GM21529 (cell line): ENCODE measurements at regions not wholly inside any gene's neighbourhood (a gene's known extent, or its start where the extent isn't known, plus 50 kb on each side); places are given as distances from the start of the nearest gene placed in this dataset.
"Not testable (repeated sequence)": the region's sequence is repeated elsewhere in the genome, so short reads cannot be mapped to it uniquely, and the experiment has no call there.

ENCODE experiments used
- ATAC-seq: cut with Tn5 transposase; IDR thresholded peaks from one replicate; pipeline ENCODE4 v1.9.1; 2021; ENCODE audit not compliant: unreplicated experiment

DNA sequence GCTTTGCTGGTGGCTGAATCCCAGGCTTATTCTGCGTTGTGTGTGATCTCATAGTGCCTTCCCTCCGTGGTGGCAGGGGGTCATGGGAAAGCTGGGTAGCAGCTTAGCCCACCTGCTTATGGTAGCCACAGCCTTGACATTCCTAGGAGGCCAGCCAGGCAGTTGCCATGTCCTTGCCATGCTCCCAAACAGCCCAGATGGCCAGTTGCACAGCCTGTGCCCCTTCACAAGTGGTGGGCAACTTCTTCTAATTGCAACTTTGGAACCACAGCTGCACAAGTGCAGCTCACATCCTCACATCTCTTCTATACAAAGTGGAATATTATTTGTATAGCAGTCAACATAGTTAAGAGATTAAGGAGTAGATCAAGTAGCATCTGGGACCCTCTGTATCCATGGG lies 136.6 kb upstream of the PELI1 start:
- ATAC-seq = not testable (repeated sequence)

DNA sequence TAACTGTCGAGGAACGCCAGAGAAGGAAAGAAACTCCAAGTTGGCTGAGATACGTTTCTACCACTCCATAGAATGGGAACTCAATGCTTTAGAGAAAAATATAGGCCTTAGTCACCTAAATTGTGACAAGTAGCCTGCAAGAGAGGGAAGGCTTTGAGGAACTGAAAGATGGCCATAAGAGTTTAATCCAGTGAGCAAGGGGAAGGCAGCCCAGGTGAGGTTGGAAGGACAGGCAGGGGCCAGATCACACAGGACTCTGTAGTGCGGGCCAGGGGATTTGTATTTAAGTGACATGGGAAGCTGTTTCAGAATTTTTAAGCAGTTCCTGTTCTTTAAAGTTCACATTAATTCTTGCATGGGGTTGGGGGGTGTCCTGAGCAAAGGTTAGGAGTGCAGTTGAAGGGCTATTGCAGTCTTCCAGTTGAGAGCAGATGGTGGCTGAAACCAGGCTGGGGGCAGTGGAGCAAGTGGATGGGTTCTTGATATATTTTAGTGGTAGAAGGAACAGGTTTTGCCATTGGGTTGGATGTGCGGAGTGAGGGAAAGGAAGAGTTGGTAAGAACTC lies 138.9 kb upstream of the PELI1 start:
- ATAC-seq = peak; percentile 11

DNA sequence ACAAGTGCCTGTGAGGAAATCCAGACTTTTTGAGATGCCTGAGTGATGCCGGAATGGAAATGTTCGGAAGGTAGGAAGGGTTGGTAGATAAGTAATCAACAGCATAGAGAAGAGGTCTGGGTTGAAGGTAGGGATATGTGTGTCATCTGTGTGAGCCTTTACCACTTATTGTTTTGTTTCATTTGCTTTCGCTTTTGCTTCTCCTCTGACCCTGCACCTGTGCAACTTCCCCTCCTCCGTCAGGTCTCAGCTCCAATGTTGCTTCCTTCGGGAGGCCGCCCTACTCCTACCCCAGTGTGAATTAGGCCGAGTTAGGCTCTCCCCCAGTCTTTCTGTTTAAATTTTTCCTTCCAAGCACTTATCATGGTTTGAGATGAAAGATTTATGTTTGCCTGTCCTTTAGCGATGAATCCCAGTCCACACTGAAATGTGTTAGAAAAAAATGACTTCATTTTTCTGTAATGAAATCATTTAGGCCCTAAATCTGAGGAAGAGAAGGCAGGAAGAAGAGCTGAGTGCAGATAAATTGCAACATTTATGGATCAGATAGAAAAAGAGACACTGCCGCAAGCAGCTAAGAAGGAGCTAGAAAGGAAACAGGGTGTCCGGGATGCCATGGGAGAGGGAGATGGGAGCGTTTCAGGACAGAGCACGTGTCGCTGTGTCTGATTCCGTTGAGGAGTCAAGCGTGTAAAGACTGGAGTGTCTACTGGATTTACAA lies 139.6 kb upstream of the PELI1 start:
- peak; percentile 95 for ATAC-seq

DNA sequence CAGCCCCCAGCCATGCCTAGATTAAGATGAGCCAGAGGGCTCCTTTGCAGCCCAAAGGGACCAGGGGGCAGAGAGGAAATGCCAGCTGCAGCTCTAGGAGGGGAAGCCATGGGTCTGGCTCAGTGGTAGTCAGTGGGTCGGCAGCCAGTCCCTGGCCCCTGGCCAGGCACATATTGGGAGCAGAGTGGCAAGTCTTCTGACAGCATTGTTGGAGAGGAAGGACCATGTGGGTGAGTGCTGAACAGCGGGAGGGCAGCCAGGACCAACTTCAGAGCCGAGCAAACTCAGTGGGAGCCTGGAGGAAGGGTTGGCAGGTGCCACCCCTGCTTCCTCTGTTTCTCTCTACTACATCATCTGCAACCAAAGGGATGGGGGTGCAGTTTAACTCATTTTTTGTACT lies 140.5 kb upstream of the PELI1 start:
- no peak for ATAC-seq

DNA sequence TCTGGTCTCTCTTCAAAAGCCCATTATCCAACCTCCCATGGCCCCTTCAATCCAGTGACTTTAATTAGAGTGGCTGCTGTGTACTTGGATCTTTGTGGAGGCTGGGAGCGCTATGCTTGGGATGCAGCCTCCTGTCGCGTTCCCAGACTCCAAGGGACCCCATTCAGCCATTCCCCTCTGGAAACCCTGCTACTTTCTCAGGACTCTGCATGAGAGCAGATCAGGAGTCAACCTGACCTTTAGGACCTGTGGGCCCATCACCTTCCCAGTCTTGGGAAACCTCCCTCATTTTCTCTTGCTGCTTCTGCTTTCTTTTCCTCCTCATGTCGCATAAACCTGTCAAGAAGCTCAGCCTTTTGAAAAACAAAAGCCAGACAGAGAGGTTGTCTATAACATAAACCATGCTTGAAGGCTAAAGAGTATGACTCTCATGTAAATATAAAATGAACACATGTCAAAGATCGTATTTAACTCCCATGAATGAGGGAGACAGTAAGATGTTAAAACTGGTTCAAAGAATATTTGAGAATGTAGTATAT lies 143.1 kb upstream of the PELI1 start:
- no peak for ATAC-seq

DNA sequence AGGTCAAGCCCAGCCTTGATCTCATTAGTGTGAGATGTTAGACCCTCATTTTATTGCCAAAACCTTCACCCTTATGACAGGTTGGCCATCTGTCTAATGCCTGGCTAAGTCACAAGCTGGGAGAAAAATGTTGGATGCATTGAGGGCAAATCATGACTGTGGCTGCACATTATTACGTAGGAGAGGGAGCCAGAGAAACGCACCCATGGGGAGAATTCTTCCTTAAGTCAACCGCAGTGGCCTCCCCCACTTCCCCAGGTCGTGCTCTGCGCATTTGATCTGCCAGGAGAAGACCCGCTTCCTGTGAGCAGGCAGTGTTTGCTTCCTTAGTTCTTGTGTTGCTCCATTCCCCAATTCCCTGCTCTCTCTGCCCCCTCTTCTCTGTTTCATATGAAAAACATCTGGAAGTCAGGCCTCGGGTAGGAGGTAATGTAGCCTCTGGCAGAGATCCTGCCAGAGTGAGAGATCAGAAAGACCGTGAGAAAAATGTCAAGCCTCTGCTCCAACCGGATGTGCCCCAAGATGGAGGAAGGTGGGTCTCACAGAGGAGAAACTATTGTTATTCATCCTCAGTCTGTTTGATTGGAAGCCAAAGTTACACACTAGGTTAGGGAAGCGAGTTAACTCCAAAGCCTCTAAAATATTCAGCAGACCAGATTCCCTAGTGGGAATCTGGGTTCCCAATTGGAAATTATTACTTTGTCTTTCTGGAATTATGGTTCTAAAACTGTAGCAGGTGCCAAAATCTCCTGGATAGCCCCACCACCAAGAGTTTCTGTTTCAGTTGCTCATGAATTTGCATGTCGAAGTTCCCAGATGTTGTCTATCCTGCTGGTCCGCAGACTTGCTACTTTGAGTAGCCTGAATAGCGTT lies 144.3 kb upstream of the PELI1 start:
- ATAC-seq = no peak

DNA sequence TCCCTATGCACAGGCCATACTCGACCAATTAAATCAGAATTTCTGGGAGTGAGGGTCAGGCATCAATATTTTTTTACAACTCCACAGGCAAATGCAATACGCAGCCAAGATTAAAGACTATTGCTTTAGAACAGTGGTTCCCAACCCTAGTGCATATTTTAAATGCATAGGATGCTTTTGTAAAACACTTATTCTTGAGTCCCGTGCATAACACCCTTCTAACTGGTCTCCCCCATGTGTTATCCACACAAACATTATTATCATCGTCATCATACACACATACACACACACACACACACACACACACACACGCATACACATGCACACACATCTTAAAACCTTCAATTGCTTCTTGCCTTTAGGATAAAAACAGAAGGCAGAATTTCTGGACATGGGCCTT lies 145.0 kb upstream of the PELI1 start:
- no peak for ATAC-seq

DNA sequence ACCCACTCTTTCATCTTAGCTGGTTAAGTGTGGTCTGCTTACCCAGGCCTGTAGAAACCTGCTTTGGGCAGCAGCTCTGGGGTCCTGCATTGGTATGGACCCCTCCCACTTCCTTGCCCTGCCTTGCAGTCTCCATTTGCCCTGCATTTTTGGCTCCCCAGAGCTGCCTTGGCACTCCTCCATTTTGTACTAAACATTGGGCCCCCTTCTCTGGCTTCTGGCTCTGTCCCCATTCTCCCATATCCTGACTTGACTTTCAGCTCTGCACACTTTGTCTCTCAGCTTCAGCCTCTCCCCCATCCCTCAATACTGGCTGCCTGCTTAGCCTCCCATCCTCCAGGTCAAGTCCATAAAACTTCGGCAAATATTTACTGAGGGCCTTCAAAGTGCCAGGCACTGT lies 145.5 kb upstream of the PELI1 start:
- ATAC-seq = no peak

DNA sequence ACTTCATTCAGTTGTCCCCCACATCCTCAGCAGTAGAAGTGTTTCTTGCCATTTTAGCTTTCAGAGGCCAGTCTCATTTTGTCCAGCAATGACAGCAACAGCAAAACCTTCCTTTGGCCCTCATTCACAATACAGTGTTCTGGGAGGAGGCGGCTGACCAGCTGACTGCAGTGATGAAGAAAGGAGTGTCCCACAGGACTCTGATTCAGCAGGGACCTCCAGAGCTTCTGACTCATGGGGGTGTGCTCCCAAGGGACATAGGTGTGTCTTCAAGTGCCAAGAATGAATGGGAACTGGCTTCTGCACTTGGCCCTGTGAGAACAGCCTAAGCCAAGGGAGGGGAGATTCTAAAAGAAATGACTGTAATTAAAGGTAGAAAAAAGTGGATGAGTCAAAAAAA lies 147.0 kb upstream of the PELI1 start:
- ATAC-seq = no peak

DNA sequence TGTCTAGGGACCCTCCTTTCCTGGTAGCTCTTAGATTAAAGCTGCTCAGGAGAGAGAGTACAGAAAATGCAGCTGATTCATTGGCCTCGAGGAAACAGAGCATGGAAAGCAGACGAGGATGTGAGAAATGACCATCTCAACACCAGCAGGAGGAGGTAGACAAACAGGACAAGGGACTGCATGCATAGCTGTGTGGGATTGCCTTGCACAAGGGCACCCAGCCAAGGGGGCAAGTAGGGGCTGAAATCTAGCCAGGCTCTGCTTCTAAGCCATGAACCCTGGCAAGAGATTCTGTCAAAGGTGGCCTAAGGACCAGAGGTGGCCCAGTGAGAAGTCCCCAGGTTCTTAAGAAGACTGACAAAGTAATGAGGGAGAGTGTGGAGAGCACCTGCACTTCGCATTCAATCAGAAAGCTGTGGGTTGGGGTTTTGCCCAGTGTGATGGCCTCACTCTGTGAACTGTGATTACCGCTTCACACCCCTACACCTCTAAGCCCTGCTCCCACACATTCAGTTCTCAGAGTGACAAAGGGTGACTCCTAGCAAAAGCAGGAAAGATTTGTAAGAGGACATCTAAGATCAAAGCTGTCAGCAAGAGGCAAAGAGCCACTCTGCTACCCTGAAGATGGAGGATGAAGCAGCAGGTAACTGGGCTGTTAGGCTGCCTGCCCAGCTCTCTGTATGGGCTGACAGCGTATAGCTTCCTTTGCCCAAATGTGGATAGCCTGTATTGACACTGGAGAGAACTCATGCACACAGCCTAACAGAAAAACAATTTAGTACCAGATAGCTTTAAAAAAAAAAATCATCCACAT lies 151.3 kb upstream of the PELI1 start:
- peak; percentile 66 for ATAC-seq

DNA sequence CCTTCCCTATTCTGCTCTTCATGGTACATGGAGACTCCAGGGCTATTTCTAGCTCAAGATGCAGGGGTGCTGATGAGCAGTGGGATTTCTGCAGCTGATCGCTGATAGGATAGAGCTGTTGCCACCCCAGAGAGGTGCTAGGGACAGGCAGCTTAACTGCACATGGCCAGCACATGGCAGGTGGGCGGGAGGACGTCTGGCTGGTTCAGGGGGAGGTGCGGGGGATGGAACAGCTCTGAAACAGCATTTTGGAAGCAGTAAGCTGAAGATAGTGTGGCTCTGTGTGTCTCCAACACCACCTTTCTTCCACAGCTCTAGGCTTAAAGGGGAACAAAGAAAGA lies 151.9 kb upstream of the PELI1 start:
- ATAC-seq = peak; percentile 19

DNA sequence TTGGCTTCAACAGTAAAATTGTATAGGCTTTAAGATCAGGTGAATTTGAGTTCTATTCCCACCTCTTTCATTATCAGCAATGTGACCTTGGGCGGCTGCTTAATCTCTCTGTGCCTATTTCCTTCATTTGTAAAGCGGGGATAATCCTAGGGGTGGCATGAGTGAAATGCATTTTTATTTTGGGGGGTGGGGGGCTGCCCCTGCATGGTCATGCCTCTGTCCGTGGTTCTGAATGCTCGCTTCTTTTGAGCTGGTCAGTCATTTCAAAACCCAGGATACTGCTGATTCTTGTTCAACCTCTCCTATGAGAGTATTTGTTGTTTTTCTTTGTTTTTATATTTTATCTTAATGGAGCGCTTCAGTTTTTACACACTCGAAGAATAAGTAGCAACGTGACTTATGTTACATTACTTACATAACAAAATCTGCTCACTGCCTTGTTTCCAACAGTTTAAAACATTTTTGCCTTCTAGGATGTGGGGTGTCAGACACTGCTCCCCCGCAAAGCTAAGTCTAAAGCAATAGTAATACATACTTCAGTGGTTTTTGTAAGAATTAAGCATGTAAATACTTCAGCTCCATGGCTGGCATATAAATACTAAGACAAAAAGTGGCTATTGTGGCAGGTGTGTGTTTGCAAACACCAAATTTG lies 152.6 kb upstream of the PELI1 start:
- ATAC-seq = no peak

DNA sequence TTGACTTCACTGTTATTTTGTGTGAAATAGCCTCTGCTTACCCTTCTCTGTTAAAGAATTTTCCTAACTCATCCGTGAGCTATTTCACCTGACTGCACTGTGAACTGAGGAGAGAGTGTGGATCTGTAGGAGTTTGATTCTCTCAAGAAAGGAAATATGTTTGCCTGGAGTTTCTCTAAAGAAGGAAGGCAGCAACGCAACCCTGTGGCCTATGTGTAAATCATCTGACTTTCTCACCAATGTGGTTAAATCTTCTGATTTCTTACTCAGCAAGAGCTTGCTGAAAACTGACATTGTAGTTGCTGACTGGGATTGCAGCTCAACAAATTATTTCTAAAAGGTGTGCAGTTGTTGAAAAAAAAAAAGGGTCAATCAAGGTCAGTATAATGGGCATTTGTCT lies 153.9 kb upstream of the PELI1 start:
- no peak for ATAC-seq

DNA sequence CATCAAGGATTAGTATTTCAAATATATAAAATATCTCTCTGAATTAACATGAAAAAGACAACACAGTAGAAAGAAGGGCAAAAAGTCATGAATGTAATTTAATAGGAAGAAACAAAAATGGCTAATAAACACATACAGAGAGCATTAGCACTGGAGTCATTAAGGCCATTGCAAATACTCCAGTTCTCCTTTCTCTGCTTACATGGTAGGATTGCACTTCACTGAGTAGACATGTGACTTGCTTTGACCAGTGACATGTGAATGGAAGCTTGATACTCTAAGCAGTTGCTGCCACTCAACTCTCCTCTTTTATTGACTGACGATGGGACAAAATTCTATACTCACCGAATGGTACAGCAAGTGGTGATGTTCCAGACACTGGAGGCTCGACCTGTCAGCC lies 153.9 kb upstream of the LGALSL start:
- ATAC-seq = no peak

DNA sequence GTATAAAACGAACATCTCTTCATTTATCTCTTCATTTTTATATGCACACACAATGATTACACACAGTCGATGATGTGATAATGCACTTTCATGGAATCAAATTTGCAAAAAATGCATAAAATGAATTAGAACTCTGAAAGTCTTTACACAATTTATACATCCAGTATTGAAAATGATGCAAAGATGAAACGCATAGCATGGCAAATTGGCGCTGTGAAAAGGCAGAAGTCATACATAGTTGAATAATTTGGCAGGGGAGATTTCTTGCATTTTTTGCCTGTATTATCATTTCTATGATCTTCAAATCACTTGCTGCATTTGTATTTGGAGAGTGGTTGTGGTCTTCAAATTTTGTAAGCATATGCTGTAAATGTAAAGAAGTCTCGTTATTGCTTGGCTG lies 150.7 kb upstream of the LGALSL start:
- no peak for ATAC-seq

DNA sequence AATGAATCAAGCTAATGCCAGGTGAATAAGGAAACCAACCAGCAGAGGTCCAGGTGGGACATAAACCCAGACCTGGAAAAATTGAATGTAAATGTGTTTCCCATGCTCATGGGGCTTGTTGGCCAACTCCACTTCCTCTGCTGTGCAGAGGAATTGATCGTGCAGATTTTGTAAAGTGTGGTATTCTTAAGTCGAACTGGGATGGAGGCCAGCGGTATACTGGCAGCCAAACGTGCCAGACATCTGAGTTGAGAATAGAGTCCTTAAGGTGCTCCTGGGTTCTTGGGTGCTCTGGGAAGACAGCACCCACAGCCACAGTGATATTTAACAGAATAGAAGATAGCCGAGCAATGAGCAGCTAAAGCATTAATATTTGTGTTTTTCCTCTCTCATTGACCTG lies 146.5 kb upstream of the LGALSL start:
- no peak for ATAC-seq

DNA sequence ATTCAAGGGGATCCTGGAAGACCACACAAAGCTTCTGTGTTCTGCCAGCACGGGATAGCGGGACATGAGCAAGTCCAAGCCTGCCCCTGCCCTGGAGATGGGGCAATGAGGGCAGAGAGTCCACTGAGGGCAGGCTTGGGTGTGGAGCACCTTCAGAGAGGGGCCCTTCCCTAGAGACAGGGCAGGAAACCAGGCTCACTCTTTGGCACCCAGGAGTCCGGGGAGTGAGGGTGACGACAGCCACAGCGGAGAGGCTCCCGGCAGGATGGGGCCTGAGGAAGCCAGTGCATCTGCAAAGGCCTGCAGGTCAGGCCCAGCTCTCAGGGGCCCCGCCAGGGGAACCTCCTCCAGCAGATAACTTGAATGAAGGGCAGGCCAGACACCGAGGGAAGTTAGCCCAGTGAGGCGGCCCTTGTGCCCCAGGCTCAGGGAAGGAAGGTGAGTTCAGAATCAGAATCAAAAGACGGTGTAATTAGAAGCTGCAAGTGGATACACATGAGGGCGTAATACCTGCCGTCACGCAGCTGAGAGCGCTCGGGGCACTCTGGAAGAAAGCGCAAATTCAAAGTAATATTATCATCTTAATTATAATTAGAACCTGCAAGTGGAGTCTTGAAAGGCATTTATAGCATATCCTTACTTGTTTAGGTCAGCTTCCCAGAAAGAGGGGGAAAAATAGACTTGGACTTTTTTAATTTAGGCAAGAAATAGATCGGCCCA lies 142.6 kb upstream of the LGALSL start:
- ATAC-seq = no peak

DNA sequence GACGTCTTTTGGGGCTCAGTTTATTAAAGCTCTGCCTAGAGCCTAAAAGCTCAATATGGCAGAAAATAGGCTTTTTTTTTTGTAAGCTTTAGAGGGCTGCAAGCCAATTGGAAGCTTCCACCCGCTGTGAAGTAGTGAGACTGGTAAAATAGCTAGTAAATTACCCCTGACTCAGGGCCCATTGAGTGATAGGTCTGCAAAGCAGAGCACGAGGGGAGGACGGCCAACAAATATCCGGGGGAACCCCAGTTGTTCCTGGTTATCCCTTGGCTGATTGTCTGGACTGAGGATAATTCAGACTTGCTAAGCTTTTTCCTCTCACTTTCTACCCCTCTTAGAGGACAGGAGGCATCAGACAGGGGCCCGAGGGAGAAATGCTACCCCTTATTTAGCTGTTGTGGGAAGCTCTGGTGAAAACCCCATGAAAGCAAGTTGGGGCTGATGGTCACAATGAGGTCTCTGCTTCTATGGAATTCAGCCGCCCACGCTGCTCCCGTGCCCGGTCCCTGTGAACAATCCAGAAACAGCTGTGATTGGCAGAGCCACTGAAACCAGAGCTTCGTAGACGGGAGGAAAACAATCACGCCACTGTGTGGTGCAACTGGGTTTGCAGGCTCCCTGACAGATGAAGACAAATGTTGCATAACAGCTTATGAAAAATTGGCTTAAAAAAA lies 141.9 kb upstream of the LGALSL start:
- no peak for ATAC-seq

DNA sequence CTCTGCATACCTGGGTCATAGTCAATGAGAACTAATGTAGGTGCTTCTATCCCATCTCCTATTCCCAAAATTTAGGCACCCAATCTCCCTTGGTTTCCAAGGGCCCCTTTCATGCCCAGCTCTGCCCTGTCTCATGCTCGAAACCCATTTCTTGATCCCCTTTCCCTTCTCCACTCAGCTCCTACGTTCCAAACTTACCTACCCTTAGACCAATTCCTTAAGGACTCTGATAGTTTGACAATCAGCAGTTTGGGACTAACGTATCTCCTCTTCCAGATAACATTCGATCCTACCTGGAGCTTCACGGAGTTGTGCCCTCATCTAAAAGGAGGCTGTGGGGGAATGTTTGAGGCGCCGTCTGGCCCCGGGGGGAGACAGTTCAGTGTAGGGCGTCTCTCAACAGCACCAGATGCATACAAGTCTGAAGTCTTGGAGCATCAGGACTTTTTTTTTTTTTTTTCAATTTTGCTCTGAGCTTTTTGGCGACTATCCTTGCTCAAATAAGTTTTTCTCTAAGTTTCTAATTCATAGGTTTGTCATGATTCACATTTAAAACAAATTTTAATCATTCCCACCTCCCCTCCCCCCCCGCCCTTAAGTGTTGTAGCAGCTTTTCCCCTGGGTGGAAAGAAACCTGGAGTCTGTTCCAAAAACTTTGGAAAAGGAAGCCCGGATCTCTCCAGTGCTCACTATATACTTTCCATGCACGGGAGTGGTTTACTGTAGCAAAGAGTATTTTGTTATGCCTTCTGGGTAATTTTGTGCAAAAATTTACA lies 141.2 kb upstream of the LGALSL start:
- no peak for ATAC-seq
